Fibroblast of the aortic adventitia (primary cell): ENCODE measurements at regions not wholly inside any gene's neighbourhood (a gene's known extent, or its start where the extent isn't known, plus 50 kb on each side); places are given as distances from the start of the nearest gene placed in this dataset.
A peak's percentile ranks its signal among the peaks of the same experiment; 100 is the strongest.

Source experiments
- DNase-seq: peaks from one replicate; pipeline ENCODE4 v3.0.0-alpha.2; 2010; ENCODE audit warnings: low read depth
- H3K4me3 ChIP-seq: 2 replicates; pipeline ENCODE4 v1.5.1; 2011; ENCODE audit warnings: low read depth, mild to moderate bottlenecking, control low read depth, low read length, moderate library complexity
- TF ChIP-seq, protein P1 (sequence below): IDR thresholded peaks from 2 replicates; pipeline ENCODE4 v1.5.1; 2011; ENCODE audit warnings: mild to moderate bottlenecking, low read length, control low read depth, inconsistent platforms; ENCODE audit not compliant: insufficient read depth

DNA sequence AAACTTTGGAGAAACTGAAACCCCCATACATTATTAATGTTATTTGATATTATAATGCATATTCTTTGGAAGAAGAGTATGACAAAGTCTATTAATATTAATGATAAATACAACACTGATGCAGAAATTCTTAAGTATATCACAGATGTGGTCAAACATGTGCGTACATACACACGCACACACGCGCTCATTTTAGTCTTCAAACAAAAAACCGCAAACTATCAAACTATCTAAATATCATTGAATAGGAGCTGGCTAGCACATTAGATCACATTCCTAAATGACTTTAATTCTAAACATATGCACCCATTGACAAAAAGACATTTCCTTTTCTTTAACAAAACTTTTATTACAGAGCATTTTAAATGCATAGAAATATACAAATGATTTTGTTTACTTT, 872.7 kb downstream of the SLC16A7 start:
- no peak overlapping the region for H3K4me3 ChIP-seq
- TF ChIP-seq, protein P1, sequence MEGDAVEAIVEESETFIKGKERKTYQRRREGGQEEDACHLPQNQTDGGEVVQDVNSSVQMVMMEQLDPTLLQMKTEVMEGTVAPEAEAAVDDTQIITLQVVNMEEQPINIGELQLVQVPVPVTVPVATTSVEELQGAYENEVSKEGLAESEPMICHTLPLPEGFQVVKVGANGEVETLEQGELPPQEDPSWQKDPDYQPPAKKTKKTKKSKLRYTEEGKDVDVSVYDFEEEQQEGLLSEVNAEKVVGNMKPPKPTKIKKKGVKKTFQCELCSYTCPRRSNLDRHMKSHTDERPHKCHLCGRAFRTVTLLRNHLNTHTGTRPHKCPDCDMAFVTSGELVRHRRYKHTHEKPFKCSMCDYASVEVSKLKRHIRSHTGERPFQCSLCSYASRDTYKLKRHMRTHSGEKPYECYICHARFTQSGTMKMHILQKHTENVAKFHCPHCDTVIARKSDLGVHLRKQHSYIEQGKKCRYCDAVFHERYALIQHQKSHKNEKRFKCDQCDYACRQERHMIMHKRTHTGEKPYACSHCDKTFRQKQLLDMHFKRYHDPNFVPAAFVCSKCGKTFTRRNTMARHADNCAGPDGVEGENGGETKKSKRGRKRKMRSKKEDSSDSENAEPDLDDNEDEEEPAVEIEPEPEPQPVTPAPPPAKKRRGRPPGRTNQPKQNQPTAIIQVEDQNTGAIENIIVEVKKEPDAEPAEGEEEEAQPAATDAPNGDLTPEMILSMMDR, result no peak
- DNase-seq, result no peak

GRCh38 chr12:60475825-60476224, 880.0 kb downstream of the SLC16A7 start:
- no peak for DNase-seq
- TF ChIP-seq, protein P1, result no peak

DNA sequence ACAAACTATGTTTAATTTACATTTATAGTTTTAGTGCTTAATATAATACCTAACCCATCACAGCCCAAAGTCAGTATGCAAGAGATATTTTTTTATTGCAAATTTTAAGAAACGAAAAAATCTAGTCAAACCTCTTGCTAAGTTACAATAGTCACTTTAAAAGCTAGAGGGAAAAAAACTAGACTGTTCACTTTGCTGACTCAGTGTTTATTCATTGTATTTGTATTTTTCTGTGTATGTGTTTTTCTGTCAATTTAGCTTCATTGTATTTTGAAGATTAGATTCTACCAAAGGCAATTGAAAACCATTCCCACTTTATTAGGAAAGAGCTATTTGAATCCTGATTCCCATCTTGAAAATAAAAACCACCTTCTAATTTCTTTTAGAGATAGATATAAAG, 891.5 kb downstream of the SLC16A7 start:
- DNase-seq, result no peak
- H3K4me3 ChIP-seq, result no peak overlapping the region
- TF ChIP-seq, protein P1, result no peak

More at GRCh38 chr12:60475825-60476224, 880.0 kb downstream of the SLC16A7 start:
- H3K4me3 ChIP-seq, result no peak overlapping the region

GRCh38 chr12:60489071-60489470, 893.2 kb downstream of the SLC16A7 start:
- peak; percentile 15 for DNase-seq
- H3K4me3 ChIP-seq, result no peak overlapping the region
- TF ChIP-seq, protein P1, result no peak

GRCh38 chr12:60494244-60494643, 898.4 kb downstream of the SLC16A7 start:
- no peak overlapping the region for H3K4me3 ChIP-seq
- DNase-seq, result peak; percentile 76
- TF ChIP-seq, protein P1, result peak; percentile 77

- TF ChIP-seq, protein P1, result no peak
- DNase-seq, result no peak
- H3K4me3 ChIP-seq, result no peak overlapping the region
These were observed 902.8 kb downstream of the SLC16A7 start for GRCh38 chr12:60498656-60499055.

- H3K4me3 ChIP-seq, result no peak overlapping the region
- DNase-seq, result peak; percentile 34
- TF ChIP-seq, protein P1, result no peak
These were observed 905.4 kb downstream of the SLC16A7 start for GRCh38 chr12:60501124-60501729.
